HG02759 (cell line): ENCODE measurements at regions not wholly inside any gene's neighbourhood (a gene's known extent, or its start where the extent isn't known, plus 50 kb on each side); places are given as distances from the start of the nearest gene placed in this dataset.
"Not testable (repeated sequence)": the region's sequence is repeated elsewhere in the genome, so short reads cannot be mapped to it uniquely, and the experiment has no call there.

Experiments
- ATAC-seq: cut with Tn5 transposase; IDR thresholded peaks from one replicate; pipeline ENCODE4 v1.9.1; 2021; ENCODE audit warnings: mild to moderate bottlenecking, moderate library complexity; ENCODE audit not compliant: unreplicated experiment

GRCh38 chrX:125673758-125674157, 354.1 kb downstream of the TEX13C start:
- ATAC-seq, result no peak

GRCh38 chrX:125678258-125678657, 358.6 kb downstream of the TEX13C start:
- no peak for ATAC-seq

GRCh38 chrX:125680366-125680765, 360.7 kb downstream of the TEX13C start:
- ATAC-seq, result no peak

GRCh38 chrX:125681058-125681457, 361.4 kb downstream of the TEX13C start:
- ATAC-seq, result peak; percentile 44

GRCh38 chrX:125681507-125681906, 361.8 kb downstream of the TEX13C start:
- peak; percentile 95 for ATAC-seq

- ATAC-seq, result not testable (repeated sequence)
These were observed 370.9 kb downstream of the TEX13C start for GRCh38 chrX:125690522-125690921.

GRCh38 chrX:125694171-125694570, 374.5 kb downstream of the TEX13C start:
- no peak for ATAC-seq

- ATAC-seq, result no peak
These were observed 389.4 kb downstream of the TEX13C start for GRCh38 chrX:125709074-125709473.

- ATAC-seq, result no peak
These were observed 389.9 kb downstream of the TEX13C start for GRCh38 chrX:125709532-125709931.

GRCh38 chrX:125710403-125711062, 390.9 kb downstream of the TEX13C start:
- ATAC-seq, result no peak

- no peak for ATAC-seq
These were observed 391.4 kb downstream of the TEX13C start for GRCh38 chrX:125711103-125711502.

- no peak for ATAC-seq
These were observed 394.0 kb downstream of the TEX13C start for GRCh38 chrX:125713633-125714032.

GRCh38 chrX:125727117-125727516, 407.4 kb downstream of the TEX13C start:
- no peak for ATAC-seq

GRCh38 chrX:125736008-125736729, 416.5 kb downstream of the TEX13C start:
- no peak for ATAC-seq

GRCh38 chrX:125742811-125743210, 423.1 kb downstream of the TEX13C start:
- ATAC-seq, result peak; percentile 48

- no peak for ATAC-seq
These were observed 421.2 kb downstream of the DCAF12L2 start for GRCh38 chrX:125744914-125745313.

- ATAC-seq, result no peak
These were observed 408.1 kb downstream of the DCAF12L2 start for GRCh38 chrX:125757794-125758564.

GRCh38 chrX:125758819-125759218, 407.3 kb downstream of the DCAF12L2 start:
- ATAC-seq, result no peak

- ATAC-seq, result no peak
These were observed 403.1 kb downstream of the DCAF12L2 start for GRCh38 chrX:125762954-125763353.

GRCh38 chrX:125765347-125765746, 400.7 kb downstream of the DCAF12L2 start:
- ATAC-seq, result no peak

GRCh38 chrX:125769628-125770027, 396.5 kb downstream of the DCAF12L2 start:
- no peak for ATAC-seq

GRCh38 chrX:125778261-125778660, 387.8 kb downstream of the DCAF12L2 start:
- no peak for ATAC-seq
